SK-N-SH (cell line): ENCODE measurements at regions not wholly inside any gene's neighbourhood (a gene's known extent, or its start where the extent isn't known, plus 50 kb on each side); places are given as distances from the start of the nearest gene placed in this dataset.

Source experiments
- CTCF ChIA-PET: fragments of 300-600, 350-600 bp; formaldehyde crosslinking; extraction: SDS; loops from one replicate; lab custom pipeline; 2021; lab: Yijun Ruan, JAX
- POLR2A ChIA-PET: fragments of 350-600 bp; sonication (Branson Sonifier 250); formaldehyde crosslinking; extraction: SDS; loops from one replicate; lab custom pipeline; 2020; ENCODE audit warnings: antibody characterized with exemption, inconsistent platforms; lab: Yijun Ruan, JAX
- DNase-seq: peaks from one replicate; pipeline ENCODE4 v3.0.0; 2012
- H2AFZ ChIP-seq: fragments of 200-600 bp; sonication (generic); 2 replicates; pipeline ENCODE4 v1.8.1; 2016; ENCODE audit warnings: antibody characterized with exemption, mild to moderate bottlenecking, low read depth
- H3F3A ChIP-seq: fragments of 200-600 bp; sonication (generic); replicated peaks from 2 replicates; pipeline ENCODE3; 2016; ENCODE audit warnings: antibody characterized with exemption, mild to moderate bottlenecking; ENCODE audit not compliant: insufficient read depth
- H3K27ac ChIP-seq, 2 experiments: fragments of 200-500 bp in 1 of 2; fragments of 200-600 bp in 1 of 2; sonication (Bioruptor generic) in 1 of 2; sonication (generic), shearing (Covaris generic) in 1 of 2; 2 replicates each; pipeline versions ENCODE4 v1.5.1 to v1.6.1; 2014 to 2016; ENCODE audit warnings: low read depth in 2 of 2, inconsistent platforms in 1 of 2, low read length in 1 of 2, mild to moderate bottlenecking in 1 of 2, mixed read lengths in 1 of 2
- H3K27me3 ChIP-seq: fragments of 200-600 bp; sonication (generic), shearing (Covaris generic); 2 replicates; pipeline ENCODE4 v1.6.1; 2016; ENCODE audit warnings: mixed run types; ENCODE audit not compliant: insufficient read depth
- H3K36me3 ChIP-seq, 2 experiments: fragments of 200-500 bp in 1 of 2; fragments of 200-600 bp in 1 of 2; sonication (Bioruptor generic) in 1 of 2; sonication (generic) in 1 of 2; replicated peaks in 1 of 2; 2 replicates each; pipeline versions ENCODE3 to v1.5.1; 2014 to 2016; ENCODE audit warnings: low read length in 1 of 2, mild to moderate bottlenecking in 1 of 2; ENCODE audit not compliant: insufficient read depth in 2 of 2, control insufficient read depth in 1 of 2
- H3K4me1 ChIP-seq, 2 experiments: fragments of 200-500 bp in 1 of 2; fragments of 200-600 bp in 1 of 2; sonication (Bioruptor generic) in 1 of 2; sonication (generic), shearing (Covaris generic) in 1 of 2; 2 replicates each; pipeline versions ENCODE4 v1.5.1 to v1.6.1; 2014 to 2016; ENCODE audit warnings: low read depth in 1 of 2, low read length in 1 of 2, mixed run types in 1 of 2; ENCODE audit not compliant: insufficient read depth in 2 of 2, control insufficient read depth in 1 of 2
- H3K4me2 ChIP-seq: fragments of 200-600 bp; sonication (generic), shearing (Covaris generic); 2 replicates; pipeline ENCODE4 v1.6.1; 2017; ENCODE audit warnings: mixed run types
- H3K4me3 ChIP-seq, 2 experiments: fragments of 200-500 bp in 1 of 2; fragments of 200-600 bp in 1 of 2; sonication (Bioruptor generic) in 1 of 2; sonication (generic), shearing (Covaris generic) in 1 of 2; 2 replicates each; pipeline versions ENCODE4 v1.5.1 to v1.8.1; 2014 to 2016; ENCODE audit warnings: low read depth in 2 of 2, inconsistent platforms in 1 of 2, low read length in 1 of 2, mild to moderate bottlenecking in 1 of 2, mixed read lengths in 1 of 2, moderate library complexity in 1 of 2
- H3K79me2 ChIP-seq: fragments of 200-600 bp; sonication (generic); 2 replicates; pipeline ENCODE4 v1.8.1; 2017; ENCODE audit warnings: mild to moderate bottlenecking; ENCODE audit not compliant: insufficient read depth
- H3K9ac ChIP-seq: fragments of 200-600 bp; sonication (generic); 2 replicates; pipeline ENCODE4 v1.6.1; 2017; ENCODE audit warnings: mixed run types
- H3K9me2 ChIP-seq: fragments of 200-600 bp; sonication (generic); 2 replicates; pipeline ENCODE4 v1.6.1; 2017; ENCODE audit warnings: mixed run types
- H3K9me3 ChIP-seq: fragments of 200-600 bp; sonication (generic); 2 replicates; pipeline ENCODE4 v1.6.1; 2017; ENCODE audit warnings: mixed run types, mild to moderate bottlenecking, moderate library complexity
- H4K20me1 ChIP-seq: fragments of 200-600 bp; sonication (generic); 2 replicates; pipeline ENCODE4 v1.6.1; 2017; ENCODE audit warnings: mild to moderate bottlenecking, mixed run types; ENCODE audit not compliant: insufficient read depth
- ELF1 ChIP-seq: IDR thresholded peaks from 2 replicates; pipeline ENCODE4 v1.4.0; 2012
- EZH2phosphoT487 ChIP-seq: fragments of 200-600 bp; sonication (generic); IDR thresholded peaks from 2 replicates; pipeline ENCODE4 v1.6.1; 2017; ENCODE audit warnings: low read depth, mixed run types, mild to moderate bottlenecking, antibody characterized with exemption, moderate library complexity, borderline replicate concordance
- FOXJ3 ChIP-seq: sonication (generic); formaldehyde crosslinking; IDR thresholded peaks from 2 replicates; pipeline ENCODE4 v1.5.1; 2020; ENCODE audit warnings: mild to moderate bottlenecking, missing genetic modification reagents
- GATA2 ChIP-seq: sonication (generic); formaldehyde crosslinking; IDR thresholded peaks from 2 replicates; pipeline ENCODE4 v1.5.0; 2020; ENCODE audit warnings: mild to moderate bottlenecking, missing genetic modification reagents
- MEF2A ChIP-seq: IDR thresholded peaks from 2 replicates; pipeline ENCODE4 v1.4.0; 2012; ENCODE audit warnings: low read depth, borderline replicate concordance
- POLR2AphosphoS5 ChIP-seq: IDR thresholded peaks from 2 replicates; pipeline ENCODE4 v1.6.1; 2012; ENCODE audit warnings: low read depth, low read length
- RFX5 ChIP-seq: IDR thresholded peaks from 2 replicates; pipeline ENCODE4 v1.6.1; 2012; ENCODE audit warnings: mild to moderate bottlenecking, improper control_type of control experiment, low read length
- RXRA ChIP-seq: IDR thresholded peaks from 2 replicates; pipeline ENCODE4 v1.4.0; 2012; ENCODE audit warnings: low read depth, mild to moderate bottlenecking, borderline replicate concordance
- TAF1 ChIP-seq: IDR thresholded peaks from 2 replicates; pipeline ENCODE4 v1.6.1; 2012; ENCODE audit warnings: low read depth, mild to moderate bottlenecking, low read length, moderate library complexity, borderline replicate concordance
- USF1 ChIP-seq: IDR thresholded peaks from 2 replicates; pipeline ENCODE4 v1.4.0; 2012; ENCODE audit warnings: low read depth, borderline replicate concordance
- whole genome bisulfite sequencing: methylation state at CpG from one replicate; pipeline ENCODE4 v1.1.6; 2017; ENCODE audit warnings: low lambda C conversion rate; 5-methylcytosine and 5-hydroxymethylcytosine counted together
- TF ChIP-seq, protein P1 (sequence below): IDR thresholded peaks from 2 replicates; pipeline ENCODE4 v1.6.1; 2012; ENCODE audit warnings: mild to moderate bottlenecking, low read depth, low read length, moderate library complexity

DNA sequence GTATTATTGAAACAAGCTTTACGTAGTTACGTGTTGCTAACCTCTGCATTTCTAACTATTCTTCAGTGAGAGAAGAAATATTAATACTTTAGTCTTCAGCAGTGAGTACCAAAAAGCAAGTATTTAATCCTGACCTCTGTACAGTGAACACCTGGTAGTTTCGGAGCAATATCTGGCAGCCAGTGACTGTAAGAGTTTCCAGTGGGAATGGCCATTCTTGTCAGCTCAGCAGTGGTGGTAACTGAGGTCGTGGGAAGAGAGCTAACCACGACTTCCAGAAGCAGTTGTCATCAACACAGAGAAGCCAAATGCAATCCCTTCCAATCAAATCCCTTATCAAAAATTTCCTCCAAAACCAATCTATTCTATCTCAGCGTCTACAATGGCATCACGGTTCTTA is 1500.2 kb upstream of the FLRT2 start (continued):
- TF ChIP-seq, protein P1, sequence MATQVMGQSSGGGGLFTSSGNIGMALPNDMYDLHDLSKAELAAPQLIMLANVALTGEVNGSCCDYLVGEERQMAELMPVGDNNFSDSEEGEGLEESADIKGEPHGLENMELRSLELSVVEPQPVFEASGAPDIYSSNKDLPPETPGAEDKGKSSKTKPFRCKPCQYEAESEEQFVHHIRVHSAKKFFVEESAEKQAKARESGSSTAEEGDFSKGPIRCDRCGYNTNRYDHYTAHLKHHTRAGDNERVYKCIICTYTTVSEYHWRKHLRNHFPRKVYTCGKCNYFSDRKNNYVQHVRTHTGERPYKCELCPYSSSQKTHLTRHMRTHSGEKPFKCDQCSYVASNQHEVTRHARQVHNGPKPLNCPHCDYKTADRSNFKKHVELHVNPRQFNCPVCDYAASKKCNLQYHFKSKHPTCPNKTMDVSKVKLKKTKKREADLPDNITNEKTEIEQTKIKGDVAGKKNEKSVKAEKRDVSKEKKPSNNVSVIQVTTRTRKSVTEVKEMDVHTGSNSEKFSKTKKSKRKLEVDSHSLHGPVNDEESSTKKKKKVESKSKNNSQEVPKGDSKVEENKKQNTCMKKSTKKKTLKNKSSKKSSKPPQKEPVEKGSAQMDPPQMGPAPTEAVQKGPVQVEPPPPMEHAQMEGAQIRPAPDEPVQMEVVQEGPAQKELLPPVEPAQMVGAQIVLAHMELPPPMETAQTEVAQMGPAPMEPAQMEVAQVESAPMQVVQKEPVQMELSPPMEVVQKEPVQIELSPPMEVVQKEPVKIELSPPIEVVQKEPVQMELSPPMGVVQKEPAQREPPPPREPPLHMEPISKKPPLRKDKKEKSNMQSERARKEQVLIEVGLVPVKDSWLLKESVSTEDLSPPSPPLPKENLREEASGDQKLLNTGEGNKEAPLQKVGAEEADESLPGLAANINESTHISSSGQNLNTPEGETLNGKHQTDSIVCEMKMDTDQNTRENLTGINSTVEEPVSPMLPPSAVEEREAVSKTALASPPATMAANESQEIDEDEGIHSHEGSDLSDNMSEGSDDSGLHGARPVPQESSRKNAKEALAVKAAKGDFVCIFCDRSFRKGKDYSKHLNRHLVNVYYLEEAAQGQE: no peak
- TF ChIP-seq ELF1 (no peak), MEF2A (no peak)

GRCh38 chr14:84036840-84037239 is 1493.1 kb upstream of the FLRT2 start:
- no peaks in the 10 kb centered on the region for H3K4me1 ChIP-seq
- H3K79me2 ChIP-seq: no peaks in the 10 kb centered on the region
- no peaks in the 10 kb centered on the region for H3K9me2 ChIP-seq
- WGBS: 4% methylated on average over 1 of the region's 1 CpG
- ChIA-PET POLR2A (no interaction called here), CTCF (no interaction called here)
- H3F3A ChIP-seq: no peaks in the 10 kb centered on the region
- no peak overlapping the region for H3K4me2 ChIP-seq
- H3K27me3 ChIP-seq: no peaks in the 10 kb centered on the region
- H2AFZ ChIP-seq: no peak overlapping the region
- H3K9ac ChIP-seq: no peak overlapping the region
- no peak overlapping the region for H3K4me3 ChIP-seq
- H3K36me3 ChIP-seq: no peaks in the 10 kb centered on the region
- no peak overlapping the region for H3K27ac ChIP-seq
- TF ChIP-seq ELF1 (no peak), EZH2phosphoT487 (no peak), USF1 (no peak), MEF2A (no peak), POLR2AphosphoS5 (no peak), RXRA (no peak), FOXJ3 (CRISPR knock-in tag) (no peak), GATA2 (CRISPR knock-in tag) (no peak), RFX5 (no peak), TAF1 (no peak)
- TF ChIP-seq, protein P1: no peak
- H3K9me3 ChIP-seq: no peaks in the 10 kb centered on the region
- no peaks in the 10 kb centered on the region for H4K20me1 ChIP-seq
- no peak for DNase-seq
